GM20000 (cell line): ENCODE measurements at regions not wholly inside any gene's neighbourhood (a gene's known extent, or its start where the extent isn't known, plus 50 kb on each side); places are given as distances from the start of the nearest gene placed in this dataset.

Experiments used
- DNase-seq: peaks from one replicate; pipeline ENCODE4 v3.0.0; 2012; ENCODE audit warnings: low spot score
- CTCF ChIP-seq: IDR thresholded peaks from 2 replicates; pipeline ENCODE4 v1.5.1; 2012; ENCODE audit warnings: mild to moderate bottlenecking, control low read depth; ENCODE audit errors: extremely low read depth, missing control alignments

GRCh38 chr6:74073429-74073828 is 377.4 kb downstream of the CD109 start:
- DNase-seq: no peak
- TF ChIP-seq CTCF: no peak

- no peak for TF ChIP-seq CTCF
- no peak for DNase-seq
Observed at GRCh38 chr6:74071214-74071613, 375.2 kb downstream of the CD109 start.

- no peak for DNase-seq
- TF ChIP-seq CTCF: no peak
Observed at GRCh38 chr6:74070711-74071110, 374.7 kb downstream of the CD109 start.

GRCh38 chr6:74070091-74070490 is 374.1 kb downstream of the CD109 start:
- no peak for DNase-seq

GRCh38 chr6:74069089-74069581 is 373.1 kb downstream of the CD109 start:
- no peak for TF ChIP-seq CTCF
- no peak for DNase-seq

More at GRCh38 chr6:74070091-74070490, 374.1 kb downstream of the CD109 start:
- TF ChIP-seq CTCF: no peak

- DNase-seq: no peak
- no peak for TF ChIP-seq CTCF
Observed at GRCh38 chr6:74066168-74066871, 370.3 kb downstream of the CD109 start.

GRCh38 chr6:74065705-74066104 is 369.7 kb downstream of the CD109 start:
- DNase-seq: no peak
- TF ChIP-seq CTCF: no peak
